SU-DHL-6 (cell line): ENCODE measurements at regions not wholly inside any gene's neighbourhood (a gene's known extent, or its start where the extent isn't known, plus 50 kb on each side); places are given as distances from the start of the nearest gene placed in this dataset.

Experiments used
- CTCF ChIP-seq: fragments of 200-600 bp; sonication (generic); IDR thresholded peaks from one replicate; pipeline ENCODE4 v1.5.1; 2017; ENCODE audit warnings: antibody characterized with exemption, mild to moderate bottlenecking, low read length, moderate library complexity; ENCODE audit not compliant: insufficient read depth, poor library complexity, severe bottlenecking
- EZH2phosphoT487 ChIP-seq: fragments of 200-600 bp; sonication (generic), shearing (Covaris generic); conservative IDR thresholded peaks from 2 replicates; pipeline ENCODE4 v1.6.1; 2018; ENCODE audit warnings: mild to moderate bottlenecking, antibody characterized with exemption, low read length, moderate library complexity, mixed read lengths

GRCh38 chr1:234844479-234845031 lies 234.6 kb upstream of the IRF2BP2 start:
- TF ChIP-seq EZH2phosphoT487, result no peak
- no peak for TF ChIP-seq CTCF
